H1 (cell line): ENCODE measurements at regions not wholly inside any gene's neighbourhood (a gene's known extent, or its start where the extent isn't known, plus 50 kb on each side); places are given as distances from the start of the nearest gene placed in this dataset.
A peak's percentile ranks its signal among the peaks of the same experiment; 100 is the strongest.

Experiments used
- CTCF ChIA-PET: fragments of 300-600 bp; sonication (Branson Sonifier 250); formaldehyde crosslinking; loops from one replicate; lab custom pipeline; 2021; ENCODE audit not compliant: partially characterized antibody; lab: Charles Lee
- POLR2A ChIA-PET: fragments of 300-600 bp; sonication (Branson Sonifier 250); formaldehyde crosslinking; loops from one replicate; lab custom pipeline; 2021; ENCODE audit warnings: inconsistent platforms; ENCODE audit not compliant: partially characterized antibody; lab: Charles Lee
- DNase-seq, 2 experiments: peaks; one replicate each; pipeline versions ENCODE4 v3.0.0 to v3.0.0-alpha.2; 2010 to 2022; ENCODE audit warnings: low spot score in 2 of 2, low read depth in 1 of 2, mixed read lengths in 1 of 2
- FAIRE-seq: peaks from 2 replicates; lab custom pipeline; 2011; peaks lifted over from hg19 to GRCh38; lab: Jason Lieb, UNC
- H2AFZ ChIP-seq: 2 replicates; pipeline ENCODE4 v1.8.1; 2012; ENCODE audit warnings: low read length, inconsistent platforms
- H2AK5ac ChIP-seq: 2 replicates; pipeline ENCODE4 v1.6.1; 2013; ENCODE audit warnings: low read depth, low read length
- H2BK120ac ChIP-seq: replicated peaks from 2 replicates; pipeline ENCODE3; 2013; ENCODE audit warnings: low read depth, low read length, inconsistent platforms
- H2BK12ac ChIP-seq: 2 replicates; pipeline ENCODE4 v1.6.1; 2013; ENCODE audit warnings: low read depth, low read length
- H2BK15ac ChIP-seq: 2 replicates; pipeline ENCODE4 v1.6.1; 2013; ENCODE audit warnings: low read length
- H2BK20ac ChIP-seq: 2 replicates; pipeline ENCODE4 v1.6.1; 2013; ENCODE audit warnings: low read length
- H2BK5ac ChIP-seq: 2 replicates; pipeline ENCODE4 v1.6.1; 2013; ENCODE audit warnings: low read depth, low read length
- H3K14ac ChIP-seq: 2 replicates; pipeline ENCODE4 v1.6.1; 2013; ENCODE audit warnings: inconsistent platforms; ENCODE audit not compliant: insufficient read length
- H3K18ac ChIP-seq: 2 replicates; pipeline ENCODE4 v1.6.1; 2013; ENCODE audit warnings: low read length; ENCODE audit errors: extremely low read depth
- H3K23ac ChIP-seq: 2 replicates; pipeline ENCODE4 v1.6.1; 2013; ENCODE audit warnings: inconsistent platforms; ENCODE audit not compliant: insufficient read length
- H3K23me2 ChIP-seq: 2 replicates; pipeline ENCODE4 v1.6.1; 2013; ENCODE audit warnings: low read depth, low read length
- H3K27ac ChIP-seq: 2 replicates; pipeline ENCODE4 v1.6.1; 2011; ENCODE audit warnings: low read depth, low read length, inconsistent platforms
- H3K27me3 ChIP-seq, 4 experiments: replicated peaks in 1 of 4; 1 replicate in 1 of 4; 2 replicates in 3 of 4; pipeline versions ENCODE4 v1.6.1 to v1.8.1; 2011 to 2013; ENCODE audit warnings: low read length in 3 of 4, mild to moderate bottlenecking in 3 of 4, inconsistent platforms in 2 of 4, mixed read lengths in 2 of 4, moderate library complexity in 1 of 4; ENCODE audit not compliant: control insufficient read depth in 3 of 4, insufficient read depth in 3 of 4; ENCODE audit errors: extremely low read depth in 1 of 4
- H3K36me3 ChIP-seq, 4 experiments: 2 replicates each; pipeline versions ENCODE4 v1.6.1 to v1.8.1; 2011 to 2013; ENCODE audit warnings: mild to moderate bottlenecking in 4 of 4, low read length in 3 of 4, moderate library complexity in 2 of 4, control low read depth in 1 of 4, inconsistent platforms in 1 of 4; ENCODE audit not compliant: insufficient read depth in 4 of 4, control insufficient read depth in 2 of 4
- H3K4ac ChIP-seq: replicated peaks from 2 replicates; pipeline ENCODE3; 2013; ENCODE audit warnings: low read length, low read depth, mixed read lengths, inconsistent platforms; ENCODE audit not compliant: insufficient read length
- H3K4me1 ChIP-seq, 4 experiments: replicated peaks in 1 of 4; 1 replicate in 1 of 4; 2 replicates in 3 of 4; pipeline versions ENCODE4 v1.6.1 to v1.8.1; 2011 to 2013; ENCODE audit warnings: low read length in 3 of 4, inconsistent platforms in 2 of 4, mixed read lengths in 1 of 4; ENCODE audit not compliant: insufficient read depth in 4 of 4, control insufficient read depth in 3 of 4
- H3K4me2 ChIP-seq, 2 experiments: 2 replicates each; pipeline versions ENCODE4 v1.6.1 to v1.8.1; 2011 to 2013; ENCODE audit warnings: low read depth in 2 of 2, low read length in 2 of 2, control low read depth in 1 of 2, inconsistent platforms in 1 of 2, mild to moderate bottlenecking in 1 of 2; ENCODE audit not compliant: insufficient read depth in 1 of 2
- H3K4me3 ChIP-seq, 4 experiments: fragments of 200-600, 300-600 bp in 1 of 4; sonication (generic), shearing (Covaris generic), sonication (Bioruptor Twin) in 1 of 4; 2 replicates each; pipeline versions ENCODE4 v1.5.1 to v1.8.1; 2011 to 2016; ENCODE audit warnings: low read length in 4 of 4, low read depth in 3 of 4, control low read depth in 2 of 4, inconsistent platforms in 2 of 4, mild to moderate bottlenecking in 2 of 4, mixed read lengths in 1 of 4, moderate library complexity in 1 of 4; ENCODE audit not compliant: insufficient read depth in 2 of 4; ENCODE audit errors: extremely low read depth in 1 of 4
- H3K56ac ChIP-seq: replicated peaks from 2 replicates; pipeline ENCODE3; 2013; ENCODE audit warnings: low read depth, mild to moderate bottlenecking, mixed read lengths, low read length, inconsistent platforms; ENCODE audit not compliant: insufficient read length
- H3K79me1 ChIP-seq: 2 replicates; pipeline ENCODE4 v1.6.1; 2013; ENCODE audit warnings: low read depth, low read length, control low read depth
- H3K79me2 ChIP-seq, 2 experiments: 2 replicates each; pipeline versions ENCODE4 v1.6.1 to v1.8.1; 2012 to 2013; ENCODE audit warnings: low read length in 2 of 2, mild to moderate bottlenecking in 2 of 2, inconsistent platforms in 1 of 2; ENCODE audit not compliant: insufficient read depth in 2 of 2, control insufficient read depth in 1 of 2
- H3K9ac ChIP-seq, 4 experiments: replicated peaks in 1 of 4; 1 replicate in 1 of 4; 2 replicates in 3 of 4; pipeline versions ENCODE4 v1.6.1 to v1.8.1; 2011 to 2013; ENCODE audit warnings: low read depth in 3 of 4, low read length in 3 of 4, control low read depth in 2 of 4, mild to moderate bottlenecking in 2 of 4, moderate library complexity in 2 of 4, inconsistent platforms in 1 of 4; ENCODE audit errors: extremely low read depth in 1 of 4
- H3K9me3 ChIP-seq, 2 experiments: 2 replicates each; pipeline versions ENCODE4 v1.6.1 to v1.8.1; 2012 to 2013; ENCODE audit warnings: mild to moderate bottlenecking in 2 of 2, moderate library complexity in 2 of 2, control low read depth in 1 of 2, inconsistent platforms in 1 of 2, low read depth in 1 of 2, low read length in 1 of 2, mixed read lengths in 1 of 2; ENCODE audit not compliant: insufficient read depth in 2 of 2
- H4K20me1 ChIP-seq, 2 experiments: replicated peaks in 1 of 2; 2 replicates each; pipeline versions ENCODE3 to v1.8.1; 2011 to 2013; ENCODE audit warnings: inconsistent platforms in 2 of 2, low read length in 2 of 2, mild to moderate bottlenecking in 1 of 2; ENCODE audit not compliant: insufficient read depth in 2 of 2, control insufficient read depth in 1 of 2
- H4K5ac ChIP-seq: 2 replicates; pipeline ENCODE4 v1.6.1; 2013; ENCODE audit warnings: low read length, low read depth, mixed read lengths, inconsistent platforms; ENCODE audit not compliant: insufficient read length
- H4K8ac ChIP-seq: 2 replicates; pipeline ENCODE4 v1.8.0; 2013; ENCODE audit warnings: mild to moderate bottlenecking, moderate library complexity, low read length, inconsistent platforms; ENCODE audit not compliant: insufficient read depth; ENCODE audit errors: extremely low read depth
- H4K91ac ChIP-seq: replicated peaks from 2 replicates; pipeline ENCODE3; 2013; ENCODE audit warnings: low read length, mixed read lengths, inconsistent platforms; ENCODE audit not compliant: insufficient read length
- MAFK ChIP-seq: IDR thresholded peaks from 2 replicates; pipeline ENCODE4 v1.6.1; 2012; ENCODE audit warnings: low read depth, mild to moderate bottlenecking, improper control_type of control experiment, low read length
- SIRT6 ChIP-seq: IDR thresholded peaks from one replicate; pipeline ENCODE4 v1.7.1; 2012; ENCODE audit warnings: low read length, inconsistent platforms
- WGBS, 2 experiments: shearing (Covaris generic) in 1 of 2; methylation state at CpG; one replicate each; pipeline versions ENCODE4 v1.1.6 to v1.1.7; 2013 to 2015; ENCODE audit warnings: low lambda C conversion rate in 2 of 2, mixed read lengths in 2 of 2, inconsistent platforms in 1 of 2, low coverage in 1 of 2, missing lambda C conversion rate in 1 of 2; ENCODE audit not compliant: insufficient replicate concordance in 2 of 2, insufficient coverage in 1 of 2, insufficient read length in 1 of 2; ENCODE audit errors: extremely low coverage in 1 of 2, missing lambda C conversion rate in 1 of 2; 5-methylcytosine and 5-hydroxymethylcytosine counted together

- no peak overlapping the region for H3K9ac ChIP-seq
- H3K4me1 ChIP-seq = no peaks in the 10 kb centered on the region
- DNase-seq = no peak
- H3K4ac ChIP-seq = no peak overlapping the region
- no peak overlapping the region for H2BK120ac ChIP-seq
- no peak overlapping the region for H2AFZ ChIP-seq
- H4K8ac ChIP-seq = no peak overlapping the region
- no peaks in the 10 kb centered on the region; a peak in 2 of 8 replicates for H3K36me3 ChIP-seq
- no peak overlapping the region for H3K18ac ChIP-seq
- H3K56ac ChIP-seq = no peak overlapping the region
- no peak overlapping the region for H3K14ac ChIP-seq
- no peaks in the 10 kb centered on the region for H3K27me3 ChIP-seq
- CTCF ChIA-PET = interaction anchor here (1.9 kb wide), 1 partner anchor 194 kb away, joined by 4 read pairs; no protein-coding TSS in a partner anchor
- no peak overlapping the region for H2BK5ac ChIP-seq
- FAIRE-seq = no peak
- no peaks in the 10 kb centered on the region for H4K20me1 ChIP-seq
- H3K9me3 ChIP-seq = peaks cover 14 to 20% of the 10 kb centered on the region in 2 experiments
- no peak overlapping the region for H3K23ac ChIP-seq
- no peak overlapping the region for H2BK15ac ChIP-seq
- no peak overlapping the region for H2BK20ac ChIP-seq
- H4K91ac ChIP-seq = no peak overlapping the region
- POLR2A ChIA-PET = no interaction called here
- H4K5ac ChIP-seq = no peak overlapping the region
- TF ChIP-seq SIRT6 (no peak), MAFK (peak; percentile 95)
- no peak overlapping the region for H2BK12ac ChIP-seq
- no peaks in the 10 kb centered on the region for H3K23me2 ChIP-seq
- no peaks in the 10 kb centered on the region for H3K79me2 ChIP-seq
- H3K79me1 ChIP-seq = no peaks in the 10 kb centered on the region
- H3K4me3 ChIP-seq = no peak overlapping the region
- no peak overlapping the region for H2AK5ac ChIP-seq
- 84% methylated on average over 1 of the region's 1 CpG; no CpG with 5 or more reads in 1 of the 2 experiments for WGBS, 2 experiments
- H3K4me2 ChIP-seq = no peak overlapping the region
- H3K27ac ChIP-seq = no peak overlapping the region
Measured at GRCh38 chr6:15936503-15936902, 192.4 kb upstream of the MYLIP start.
